H1 (cell line): ENCODE measurements at regions not wholly inside any gene's neighbourhood (a gene's known extent, or its start where the extent isn't known, plus 50 kb on each side); places are given as distances from the start of the nearest gene placed in this dataset.

Experiments
- SIRT6 ChIP-seq: IDR thresholded peaks from one replicate; pipeline ENCODE4 v1.7.1; 2012; ENCODE audit warnings: low read length, inconsistent platforms
- USF2 ChIP-seq: IDR thresholded peaks from 2 replicates; pipeline ENCODE4 v1.6.1; 2011; ENCODE audit warnings: low read length, improper control_type of control experiment
- ZNF274 ChIP-seq: IDR thresholded peaks from 2 replicates; pipeline ENCODE4 v1.7.0; 2012; ENCODE audit warnings: low read length, borderline replicate concordance; ENCODE audit errors: extremely low read depth

- no peak for TF ChIP-seq SIRT6
- TF ChIP-seq ZNF274, result no peak
- TF ChIP-seq USF2, result no peak
Measured at GRCh38 chr6:6471276-6471675, 117.2 kb upstream of the LY86 start (continued).
